ENCODE measurements at regions not wholly inside any gene's neighbourhood (a gene's known extent, or its start where the extent isn't known, plus 50 kb on each side); places are given as distances from the start of the nearest gene placed in this dataset.

GRCh38 chr7:22632674-22633073 lies 94.3 kb upstream of the IL6 start:
- no peak overlapping the region for H3K27ac Mint-ChIP-seq
- ATAC-seq (no peak), DNase-seq (ENCODE audit: low spot score) (no peak)
- peaks cover 15% of the 10 kb centered on the region for H3K4me1 Mint-ChIP-seq
- ChIA-PET CTCF (interaction anchor here (1.3 kb wide), 1 partner anchor 150 kb away, joined by 4 read pairs; no protein-coding TSS in a partner anchor), POLR2A (no interaction called here)
- no peaks in the 10 kb centered on the region for H3K36me3 Mint-ChIP-seq
- no peaks in the 10 kb centered on the region for H3K9me3 Mint-ChIP-seq
- TF ChIP-seq ATF3 (CRISPR knock-in tag; conservative IDR thresholded peaks at IDR 0.05) (no peak), TCF7 (CRISPR knock-in tag; IDR thresholded peaks at IDR 0.05; ENCODE audit: low read depth) (no peak), RORB (CRISPR knock-in tag; IDR thresholded peaks at IDR 0.05) (no peak), GABPB1 (CRISPR knock-in tag; IDR thresholded peaks at IDR 0.05) (no peak), GRHL2 (CRISPR knock-in tag; IDR thresholded peaks at IDR 0.05; ENCODE audit: insufficient replicate concordance, severe bottlenecking) (no peak)
- TF ChIP-seq, protein P1, sequence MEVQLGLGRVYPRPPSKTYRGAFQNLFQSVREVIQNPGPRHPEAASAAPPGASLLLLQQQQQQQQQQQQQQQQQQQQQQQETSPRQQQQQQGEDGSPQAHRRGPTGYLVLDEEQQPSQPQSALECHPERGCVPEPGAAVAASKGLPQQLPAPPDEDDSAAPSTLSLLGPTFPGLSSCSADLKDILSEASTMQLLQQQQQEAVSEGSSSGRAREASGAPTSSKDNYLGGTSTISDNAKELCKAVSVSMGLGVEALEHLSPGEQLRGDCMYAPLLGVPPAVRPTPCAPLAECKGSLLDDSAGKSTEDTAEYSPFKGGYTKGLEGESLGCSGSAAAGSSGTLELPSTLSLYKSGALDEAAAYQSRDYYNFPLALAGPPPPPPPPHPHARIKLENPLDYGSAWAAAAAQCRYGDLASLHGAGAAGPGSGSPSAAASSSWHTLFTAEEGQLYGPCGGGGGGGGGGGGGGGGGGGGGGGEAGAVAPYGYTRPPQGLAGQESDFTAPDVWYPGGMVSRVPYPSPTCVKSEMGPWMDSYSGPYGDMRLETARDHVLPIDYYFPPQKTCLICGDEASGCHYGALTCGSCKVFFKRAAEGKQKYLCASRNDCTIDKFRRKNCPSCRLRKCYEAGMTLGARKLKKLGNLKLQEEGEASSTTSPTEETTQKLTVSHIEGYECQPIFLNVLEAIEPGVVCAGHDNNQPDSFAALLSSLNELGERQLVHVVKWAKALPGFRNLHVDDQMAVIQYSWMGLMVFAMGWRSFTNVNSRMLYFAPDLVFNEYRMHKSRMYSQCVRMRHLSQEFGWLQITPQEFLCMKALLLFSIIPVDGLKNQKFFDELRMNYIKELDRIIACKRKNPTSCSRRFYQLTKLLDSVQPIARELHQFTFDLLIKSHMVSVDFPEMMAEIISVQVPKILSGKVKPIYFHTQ (CRISPR knock-in tag; IDR thresholded peaks at IDR 0.05), result no peak
- H3K4me3 Mint-ChIP-seq, result no peak overlapping the region
- H3K27me3 Mint-ChIP-seq (ENCODE audit: low read depth), result no peaks in the 10 kb centered on the region; the same call in 1 of the 2 replicates

- no peak overlapping the region for H3K4me3 Mint-ChIP-seq
- H3K27ac Mint-ChIP-seq, result no peak overlapping the region
- ChIA-PET POLR2A (no interaction called here), CTCF (interaction anchor here (1.3 kb wide), 1 partner anchor 151 kb away, joined by 4 read pairs; no protein-coding TSS in a partner anchor)
- H3K4me1 Mint-ChIP-seq, result peaks cover 15% of the 10 kb centered on the region
- H3K27me3 Mint-ChIP-seq (ENCODE audit: low read depth), result no peaks in the 10 kb centered on the region; the same call in 1 of the 2 replicates
- no peaks in the 10 kb centered on the region for H3K9me3 Mint-ChIP-seq
- TF ChIP-seq JAZF1 (CRISPR knock-in tag; IDR thresholded peaks at IDR 0.05) (no peak), TEAD4 (CRISPR knock-in tag; IDR thresholded peaks at IDR 0.05) (no peak), TP53 (CRISPR knock-in tag; IDR thresholded peaks at IDR 0.05) (no peak), FOXJ3 (CRISPR knock-in tag; IDR thresholded peaks at IDR 0.05; ENCODE audit: borderline replicate concordance) (no peak), MYBL2 (CRISPR knock-in tag; IDR thresholded peaks at IDR 0.05) (no peak), ZNF219 (CRISPR knock-in tag; IDR thresholded peaks at IDR 0.05; ENCODE audit: borderline replicate concordance) (no peak), FOXK1 (CRISPR knock-in tag; IDR thresholded peaks at IDR 0.05) (no peak), ZMAT4 (CRISPR knock-in tag; IDR thresholded peaks at IDR 0.05) (no peak), ZNF396 (CRISPR knock-in tag; IDR thresholded peaks at IDR 0.05; ENCODE audit: borderline replicate concordance) (no peak), ATF3 (CRISPR knock-in tag; conservative IDR thresholded peaks at IDR 0.05) (no peak), SMAD4 (CRISPR knock-in tag; IDR thresholded peaks at IDR 0.05) (no peak), NR3C1 (CRISPR knock-in tag; conservative IDR thresholded peaks at IDR 0.05; ENCODE audit: low read depth) (no peak), GRHL2 (CRISPR knock-in tag; IDR thresholded peaks at IDR 0.05; ENCODE audit: insufficient replicate concordance, severe bottlenecking) (no peak), NR1H2 (CRISPR knock-in tag; IDR thresholded peaks at IDR 0.05) (no peak)
- TF ChIP-seq, protein P2, sequence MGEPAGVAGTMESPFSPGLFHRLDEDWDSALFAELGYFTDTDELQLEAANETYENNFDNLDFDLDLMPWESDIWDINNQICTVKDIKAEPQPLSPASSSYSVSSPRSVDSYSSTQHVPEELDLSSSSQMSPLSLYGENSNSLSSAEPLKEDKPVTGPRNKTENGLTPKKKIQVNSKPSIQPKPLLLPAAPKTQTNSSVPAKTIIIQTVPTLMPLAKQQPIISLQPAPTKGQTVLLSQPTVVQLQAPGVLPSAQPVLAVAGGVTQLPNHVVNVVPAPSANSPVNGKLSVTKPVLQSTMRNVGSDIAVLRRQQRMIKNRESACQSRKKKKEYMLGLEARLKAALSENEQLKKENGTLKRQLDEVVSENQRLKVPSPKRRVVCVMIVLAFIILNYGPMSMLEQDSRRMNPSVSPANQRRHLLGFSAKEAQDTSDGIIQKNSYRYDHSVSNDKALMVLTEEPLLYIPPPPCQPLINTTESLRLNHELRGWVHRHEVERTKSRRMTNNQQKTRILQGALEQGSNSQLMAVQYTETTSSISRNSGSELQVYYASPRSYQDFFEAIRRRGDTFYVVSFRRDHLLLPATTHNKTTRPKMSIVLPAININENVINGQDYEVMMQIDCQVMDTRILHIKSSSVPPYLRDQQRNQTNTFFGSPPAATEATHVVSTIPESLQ (CRISPR knock-in tag; IDR thresholded peaks at IDR 0.05), result no peak
- TF ChIP-seq, protein P3, sequence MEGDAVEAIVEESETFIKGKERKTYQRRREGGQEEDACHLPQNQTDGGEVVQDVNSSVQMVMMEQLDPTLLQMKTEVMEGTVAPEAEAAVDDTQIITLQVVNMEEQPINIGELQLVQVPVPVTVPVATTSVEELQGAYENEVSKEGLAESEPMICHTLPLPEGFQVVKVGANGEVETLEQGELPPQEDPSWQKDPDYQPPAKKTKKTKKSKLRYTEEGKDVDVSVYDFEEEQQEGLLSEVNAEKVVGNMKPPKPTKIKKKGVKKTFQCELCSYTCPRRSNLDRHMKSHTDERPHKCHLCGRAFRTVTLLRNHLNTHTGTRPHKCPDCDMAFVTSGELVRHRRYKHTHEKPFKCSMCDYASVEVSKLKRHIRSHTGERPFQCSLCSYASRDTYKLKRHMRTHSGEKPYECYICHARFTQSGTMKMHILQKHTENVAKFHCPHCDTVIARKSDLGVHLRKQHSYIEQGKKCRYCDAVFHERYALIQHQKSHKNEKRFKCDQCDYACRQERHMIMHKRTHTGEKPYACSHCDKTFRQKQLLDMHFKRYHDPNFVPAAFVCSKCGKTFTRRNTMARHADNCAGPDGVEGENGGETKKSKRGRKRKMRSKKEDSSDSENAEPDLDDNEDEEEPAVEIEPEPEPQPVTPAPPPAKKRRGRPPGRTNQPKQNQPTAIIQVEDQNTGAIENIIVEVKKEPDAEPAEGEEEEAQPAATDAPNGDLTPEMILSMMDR (IDR thresholded peaks at IDR 0.05), result no peak
- TF ChIP-seq, protein P4, sequence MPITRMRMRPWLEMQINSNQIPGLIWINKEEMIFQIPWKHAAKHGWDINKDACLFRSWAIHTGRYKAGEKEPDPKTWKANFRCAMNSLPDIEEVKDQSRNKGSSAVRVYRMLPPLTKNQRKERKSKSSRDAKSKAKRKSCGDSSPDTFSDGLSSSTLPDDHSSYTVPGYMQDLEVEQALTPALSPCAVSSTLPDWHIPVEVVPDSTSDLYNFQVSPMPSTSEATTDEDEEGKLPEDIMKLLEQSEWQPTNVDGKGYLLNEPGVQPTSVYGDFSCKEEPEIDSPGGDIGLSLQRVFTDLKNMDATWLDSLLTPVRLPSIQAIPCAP (CRISPR knock-in tag; IDR thresholded peaks at IDR 0.05), result no peak
- TF ChIP-seq, protein P5, sequence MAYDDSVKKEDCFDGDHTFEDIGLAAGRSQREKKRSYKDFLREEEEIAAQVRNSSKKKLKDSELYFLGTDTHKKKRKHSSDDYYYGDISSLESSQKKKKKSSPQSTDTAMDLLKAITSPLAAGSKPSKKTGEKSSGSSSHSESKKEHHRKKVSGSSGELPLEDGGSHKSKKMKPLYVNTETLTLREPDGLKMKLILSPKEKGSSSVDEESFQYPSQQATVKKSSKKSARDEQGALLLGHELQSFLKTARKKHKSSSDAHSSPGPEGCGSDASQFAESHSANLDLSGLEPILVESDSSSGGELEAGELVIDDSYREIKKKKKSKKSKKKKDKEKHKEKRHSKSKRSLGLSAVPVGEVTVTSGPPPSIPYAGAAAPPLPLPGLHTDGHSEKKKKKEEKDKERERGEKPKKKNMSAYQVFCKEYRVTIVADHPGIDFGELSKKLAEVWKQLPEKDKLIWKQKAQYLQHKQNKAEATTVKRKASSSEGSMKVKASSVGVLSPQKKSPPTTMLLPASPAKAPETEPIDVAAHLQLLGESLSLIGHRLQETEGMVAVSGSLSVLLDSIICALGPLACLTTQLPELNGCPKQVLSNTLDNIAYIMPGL (CRISPR knock-in tag; IDR thresholded peaks at IDR 0.05), result no peak
- DNase-seq (ENCODE audit: low spot score) (no peak), ATAC-seq (no peak)
- no peaks in the 10 kb centered on the region for H3K36me3 Mint-ChIP-seq
Measured at GRCh38 chr7:22631730-22632129, 95.3 kb upstream of the IL6 start.

Measured in WTC11 (cell line).